Mesendoderm (in vitro differentiated cells): ENCODE measurements at regions not wholly inside any gene's neighbourhood (a gene's known extent, or its start where the extent isn't known, plus 50 kb on each side); places are given as distances from the start of the nearest gene placed in this dataset. TPM values are rescaled to one million over a fixed set of nuclear protein-coding genes. Genes with fewer than 3 reads are reported as not detected.
"Not testable (repeated sequence)": the region's sequence is repeated elsewhere in the genome, so short reads cannot be mapped to it uniquely, and the experiment has no call there.

ENCODE experiments used
- DNase-seq: peaks from one replicate; pipeline ENCODE4 v3.0.0; 2013
- H2AK5ac ChIP-seq: 2 replicates; pipeline ENCODE4 v1.6.1; 2013; ENCODE audit warnings: low read length, inconsistent platforms
- H2BK120ac ChIP-seq: 2 replicates; pipeline ENCODE4 v1.6.1; 2013; ENCODE audit warnings: low read depth, mild to moderate bottlenecking, low read length, moderate library complexity, mixed read lengths
- H2BK15ac ChIP-seq: replicated peaks from 2 replicates; pipeline ENCODE4 v1.6.1; 2013; ENCODE audit warnings: low read depth, mild to moderate bottlenecking, moderate library complexity
- H2BK5ac ChIP-seq: 2 replicates; pipeline ENCODE4 v1.6.1; 2013; ENCODE audit warnings: low read length, inconsistent platforms
- H3K18ac ChIP-seq: 2 replicates; pipeline ENCODE4 v1.6.1; 2013; ENCODE audit warnings: mild to moderate bottlenecking, low read length, mixed read lengths
- H3K23ac ChIP-seq: one replicate; pipeline ENCODE4 v1.6.1; 2013; ENCODE audit warnings: low read length
- H3K27ac ChIP-seq: 2 replicates; pipeline ENCODE4 v1.5.1; 2013; ENCODE audit warnings: low read depth, mild to moderate bottlenecking, inconsistent platforms, low read length, moderate library complexity
- H3K27me3 ChIP-seq: 2 replicates; pipeline ENCODE4 v1.6.1; 2013; ENCODE audit warnings: low read length, control low read depth, mild to moderate bottlenecking, inconsistent platforms; ENCODE audit not compliant: insufficient read depth, poor library complexity
- H3K36me3 ChIP-seq: 2 replicates; pipeline ENCODE4 v1.6.1; 2013; ENCODE audit warnings: low read length, inconsistent platforms; ENCODE audit not compliant: control insufficient read depth, insufficient read depth
- H3K4ac ChIP-seq: one replicate; pipeline ENCODE4 v1.6.1; 2013; ENCODE audit warnings: low read depth, mild to moderate bottlenecking, low read length, moderate library complexity
- H3K4me1 ChIP-seq: 2 replicates; pipeline ENCODE4 v1.6.1; 2013; ENCODE audit warnings: low read depth, low read length, inconsistent platforms; ENCODE audit not compliant: control insufficient read depth
- H3K4me2 ChIP-seq: 2 replicates; pipeline ENCODE4 v1.6.1; 2013; ENCODE audit warnings: low read length
- H3K4me3 ChIP-seq: 2 replicates; pipeline ENCODE4 v1.5.1; 2013; ENCODE audit warnings: mild to moderate bottlenecking, low read length
- H3K56ac ChIP-seq: one replicate; pipeline ENCODE4 v1.6.1; 2013; ENCODE audit warnings: low read length
- H3K79me1 ChIP-seq: 2 replicates; pipeline ENCODE4 v1.6.1; 2013; ENCODE audit warnings: low read length, inconsistent platforms
- H3K79me2 ChIP-seq: 2 replicates; pipeline ENCODE4 v1.6.1; 2013; ENCODE audit warnings: mild to moderate bottlenecking, low read length; ENCODE audit not compliant: control insufficient read depth, insufficient read depth
- H3K9ac ChIP-seq: 2 replicates; pipeline ENCODE4 v1.6.1; 2013; ENCODE audit warnings: low read length, inconsistent platforms
- H4K5ac ChIP-seq: one replicate; pipeline ENCODE4 v1.6.1; 2013; ENCODE audit warnings: low read length
- H4K8ac ChIP-seq: one replicate; pipeline ENCODE4 v1.6.1; 2013; ENCODE audit warnings: low read depth, mild to moderate bottlenecking, control low read depth, low read length, moderate library complexity
- WGBS: extraction: QIAGEN DNeasy Blood & Tissue Kit; methylation state at CpG from one replicate; pipeline ENCODE4 v1.1.7; 2013; ENCODE audit warnings: low lambda C conversion rate, missing lambda C conversion rate; ENCODE audit not compliant: insufficient coverage; ENCODE audit errors: extremely low coverage; 5-methylcytosine and 5-hydroxymethylcytosine counted together
- small RNA-seq: library from polyadenylated mRNA; stranded (forward); fragments of <200 nt; extraction: miRNeasy Mini kit (QIAGEN cat#:217004); gene quantifications from one replicate; pipeline ENCODE3, GENCODE V24; 2013; ENCODE audit not compliant: insufficient read depth

- Histone ChIP-seq H3K4me1 (no peaks in the 10 kb centered on the region), H3K56ac (no peak overlapping the region), H3K4ac (no peak overlapping the region), H3K79me1 (no peaks in the 10 kb centered on the region), H3K27ac (no peak overlapping the region), H2BK15ac (no peak overlapping the region), H4K5ac (no peak overlapping the region), H2AK5ac (no peak overlapping the region), H3K27me3 (no peaks in the 10 kb centered on the region), H3K79me2 (no peaks in the 10 kb centered on the region), H3K4me2 (peak overlapping the region; percentile 44), H4K8ac (no peak overlapping the region), H2BK5ac (no peak overlapping the region), H3K18ac (no peak overlapping the region), H3K4me3 (no peak overlapping the region), H3K9ac (peak overlapping the region; percentile 77), H2BK120ac (no peak overlapping the region), H3K36me3 (no peaks in the 10 kb centered on the region), H3K23ac (no peak overlapping the region)
- WGBS, result no CpG with 5 or more reads among the region's 9 CpGs
- DNase-seq, result no peak
Measured at GRCh38 chr6:28839443-28840120, 84.2 kb downstream of the TRIM27 start.

GRCh38 chr6:28841290-28841689 is 82.5 kb downstream of the TRIM27 start:
- no peak overlapping the region for H3K9ac ChIP-seq
- WGBS, result no CpG with 5 or more reads among the region's 3 CpGs
- no peaks in the 10 kb centered on the region for H3K27me3 ChIP-seq
- H3K4me2 ChIP-seq, result no peak overlapping the region
- H3K79me2 ChIP-seq, result no peaks in the 10 kb centered on the region
- no peak overlapping the region for H3K27ac ChIP-seq
- no peak overlapping the region for H2AK5ac ChIP-seq
- H3K4me1 ChIP-seq, result no peaks in the 10 kb centered on the region
- H3K56ac ChIP-seq, result no peak overlapping the region
- no peak overlapping the region for H2BK120ac ChIP-seq
- no peak overlapping the region for H4K8ac ChIP-seq
- H3K4ac ChIP-seq, result no peak overlapping the region
- no peak overlapping the region for H4K5ac ChIP-seq
- H3K18ac ChIP-seq, result no peak overlapping the region
- no peak overlapping the region for H3K23ac ChIP-seq
- no peak overlapping the region for H3K4me3 ChIP-seq
- DNase-seq, result peak; percentile 61
- H2BK15ac ChIP-seq, result no peak overlapping the region
- no peaks in the 10 kb centered on the region for H3K36me3 ChIP-seq
- H3K79me1 ChIP-seq, result no peaks in the 10 kb centered on the region
- H2BK5ac ChIP-seq, result no peak overlapping the region

- not testable (repeated sequence) for H2AK5ac ChIP-seq, H3K4me3 ChIP-seq, H3K79me1 ChIP-seq, H3K23ac ChIP-seq, H3K9ac ChIP-seq, H4K5ac ChIP-seq, H3K27ac ChIP-seq, H2BK5ac ChIP-seq, H3K18ac ChIP-seq, H3K4me2 ChIP-seq, H3K4me1 ChIP-seq, H2BK15ac ChIP-seq, H2BK120ac ChIP-seq, H3K36me3 ChIP-seq, H4K8ac ChIP-seq, H3K4ac ChIP-seq, H3K56ac ChIP-seq, H3K27me3 ChIP-seq, H3K79me2 ChIP-seq
- peak; percentile 64 for DNase-seq
- no CpG with 5 or more reads among the region's 7 CpGs for WGBS
Measured at GRCh38 chr6:28848756-28849155, 75.0 kb downstream of the TRIM27 start.

Small RNA genes in the stretch of these regions (small RNA-seq; reads per million reads assigned to genes)
- gene AL121932.1, result not detected
